GM18907 (cell line): ENCODE measurements at regions not wholly inside any gene's neighbourhood (a gene's known extent, or its start where the extent isn't known, plus 50 kb on each side); places are given as distances from the start of the nearest gene placed in this dataset.

ENCODE experiments used
- ATAC-seq: cut with Tn5 transposase; IDR thresholded peaks from one replicate; pipeline ENCODE4 v1.9.1; 2021; ENCODE audit warnings: mild to moderate bottlenecking, moderate library complexity; ENCODE audit not compliant: unreplicated experiment

GRCh38 chr13:75061909-75062308 is 420.1 kb downstream of the TBC1D4 start:
- no peak for ATAC-seq

GRCh38 chr13:75055296-75055695 is 426.7 kb downstream of the TBC1D4 start:
- ATAC-seq: no peak

- ATAC-seq: no peak
These were observed 429.4 kb downstream of the TBC1D4 start for GRCh38 chr13:75052616-75053015.

GRCh38 chr13:75050419-75051046 is 431.4 kb downstream of the TBC1D4 start:
- no peak for ATAC-seq

- ATAC-seq: no peak
These were observed 432.1 kb downstream of the TBC1D4 start for GRCh38 chr13:75049735-75050335.

- no peak for ATAC-seq
These were observed 439.2 kb downstream of the TBC1D4 start for GRCh38 chr13:75042807-75043206.

- ATAC-seq: no peak
These were observed 443.4 kb downstream of the TBC1D4 start for GRCh38 chr13:75038393-75039113.

- ATAC-seq: no peak
These were observed 456.0 kb downstream of the TBC1D4 start for GRCh38 chr13:75025956-75026355.

GRCh38 chr13:75024602-75025001 is 457.4 kb downstream of the TBC1D4 start:
- ATAC-seq: no peak

GRCh38 chr13:75023609-75024008 is 458.4 kb downstream of the TBC1D4 start:
- ATAC-seq: no peak

GRCh38 chr13:75021151-75021550 is 460.8 kb downstream of the TBC1D4 start:
- ATAC-seq: no peak

GRCh38 chr13:75016225-75016624 is 465.7 kb downstream of the TBC1D4 start:
- ATAC-seq: no peak

GRCh38 chr13:75013818-75014217 is 468.2 kb downstream of the TBC1D4 start:
- ATAC-seq: no peak

GRCh38 chr13:75010941-75011340 is 471.0 kb downstream of the TBC1D4 start:
- no peak for ATAC-seq

- ATAC-seq: no peak
These were observed 473.0 kb downstream of the TBC1D4 start for GRCh38 chr13:75008926-75009325.

GRCh38 chr13:74990992-74991391 is 491.0 kb downstream of the TBC1D4 start:
- no peak for ATAC-seq

- ATAC-seq: no peak
These were observed 494.8 kb downstream of the TBC1D4 start for GRCh38 chr13:74987124-74987690.

- no peak for ATAC-seq
These were observed 495.4 kb downstream of the TBC1D4 start for GRCh38 chr13:74986609-74987008.

GRCh38 chr13:74979703-74980102 is 502.3 kb downstream of the TBC1D4 start:
- ATAC-seq: no peak

GRCh38 chr13:74978591-74978990 is 503.4 kb downstream of the TBC1D4 start:
- no peak for ATAC-seq

GRCh38 chr13:74977498-74977897 is 504.5 kb downstream of the TBC1D4 start:
- no peak for ATAC-seq

GRCh38 chr13:74975111-74975510 is 506.9 kb downstream of the TBC1D4 start:
- ATAC-seq: no peak
